ENCODE measurements at regions not wholly inside any gene's neighbourhood (a gene's known extent, or its start where the extent isn't known, plus 50 kb on each side); places are given as distances from the start of the nearest gene placed in this dataset.

- DNase-seq: no peak
Measured at GRCh38 chr5:15260356-15261268, 239.4 kb upstream of the FBXL7 start.

- no peak for DNase-seq
Measured at GRCh38 chr5:15256485-15256884, 243.5 kb upstream of the FBXL7 start.

GRCh38 chr5:15255576-15255975 is 244.4 kb upstream of the FBXL7 start:
- DNase-seq: no peak

- no peak for DNase-seq
Measured at GRCh38 chr5:15254607-15255006, 245.4 kb upstream of the FBXL7 start.

GRCh38 chr5:15252331-15252730 is 247.6 kb upstream of the FBXL7 start:
- DNase-seq: no peak

GRCh38 chr5:15249152-15249551 is 250.8 kb upstream of the FBXL7 start:
- no peak for DNase-seq

- no peak for DNase-seq
Measured at GRCh38 chr5:15248731-15249130, 251.2 kb upstream of the FBXL7 start.

- no peak for DNase-seq
Measured at GRCh38 chr5:15245913-15246312, 254.1 kb upstream of the FBXL7 start.

- no peak for DNase-seq
Measured at GRCh38 chr5:15243301-15244020, 256.5 kb upstream of the FBXL7 start.

- DNase-seq: no peak
Measured at GRCh38 chr5:15241216-15241821, 258.7 kb upstream of the FBXL7 start.

- DNase-seq: no peak
Measured at GRCh38 chr5:15238006-15238405, 262.0 kb upstream of the FBXL7 start.

- no peak for DNase-seq
Measured at GRCh38 chr5:15236911-15237508, 263.0 kb upstream of the FBXL7 start.

- no peak for DNase-seq
Measured at GRCh38 chr5:15234911-15235310, 265.1 kb upstream of the FBXL7 start.

GRCh38 chr5:15234366-15234765 is 265.6 kb upstream of the FBXL7 start:
- no peak for DNase-seq

GRCh38 chr5:15233566-15233965 is 266.4 kb upstream of the FBXL7 start:
- DNase-seq: no peak

GRCh38 chr5:15222156-15222555 is 277.8 kb upstream of the FBXL7 start:
- no peak for DNase-seq

- DNase-seq: no peak
Measured at GRCh38 chr5:15220642-15221173, 279.3 kb upstream of the FBXL7 start.

GRCh38 chr5:15215056-15215455 is 284.9 kb upstream of the FBXL7 start:
- no peak for DNase-seq

- no peak for DNase-seq
Measured at GRCh38 chr5:15214010-15214409, 286.0 kb upstream of the FBXL7 start.

GRCh38 chr5:15209053-15209762 is 290.8 kb upstream of the FBXL7 start:
- DNase-seq: no peak

GRCh38 chr5:15206133-15206532 is 293.8 kb upstream of the FBXL7 start:
- no peak for DNase-seq

GRCh38 chr5:15203376-15203775 is 296.6 kb upstream of the FBXL7 start:
- DNase-seq: no peak
